HEK293 (cell line): ENCODE measurements at regions not wholly inside any gene's neighbourhood (a gene's known extent, or its start where the extent isn't known, plus 50 kb on each side); places are given as distances from the start of the nearest gene placed in this dataset.

ENCODE experiments used
- CTCF ChIA-PET: fragments of 350-600 bp; formaldehyde crosslinking; extraction: SDS; loops from one replicate; lab custom pipeline; 2021; ENCODE audit warnings: antibody characterized with exemption; lab: Yijun Ruan, JAX
- POLR2A ChIA-PET: fragments of 300-600 bp; formaldehyde crosslinking; extraction: SDS; loops from one replicate; lab custom pipeline; 2020; ENCODE audit warnings: antibody characterized with exemption, inconsistent platforms; lab: Yijun Ruan, JAX
- H3K27ac ChIP-seq: fragments of 200-500 bp; sonication (Bioruptor generic); 2 replicates; pipeline ENCODE4 v1.5.1; 2014; ENCODE audit warnings: low read depth, low read length, control low read depth, inconsistent platforms; ENCODE audit errors: extremely low read depth
- H3K36me3 ChIP-seq, 2 experiments: fragments of 200-500 bp in 1 of 2; sonication (Bioruptor generic) in 1 of 2; 1 replicate in 1 of 2; 2 replicates in 1 of 2; pipeline ENCODE4 v1.5.1; 2014 to 2017; ENCODE audit warnings: inconsistent platforms in 2 of 2, low read length in 2 of 2; ENCODE audit not compliant: control insufficient read depth in 2 of 2, insufficient read depth in 1 of 2
- H3K4me1 ChIP-seq: fragments of 200-500 bp; sonication (Bioruptor generic); 2 replicates; pipeline ENCODE4 v1.5.1; 2014; ENCODE audit warnings: mild to moderate bottlenecking, low read length, inconsistent platforms; ENCODE audit not compliant: control insufficient read depth, insufficient read depth
- H3K4me3 ChIP-seq: 2 replicates; pipeline ENCODE4 v1.5.1; 2011; ENCODE audit warnings: low read depth, mild to moderate bottlenecking, control low read depth, low read length, moderate library complexity
- H3K9me3 ChIP-seq: fragments of 200-500 bp; sonication (Bioruptor generic); 2 replicates; pipeline ENCODE4 v1.5.1; 2014; ENCODE audit warnings: low read depth, low read length, inconsistent platforms; ENCODE audit not compliant: control insufficient read depth, insufficient read depth
- HOXA7 ChIP-seq: sonication (generic); formaldehyde crosslinking; IDR thresholded peaks from 2 replicates; pipeline ENCODE4 v1.8.1; 2022; ENCODE audit warnings: missing genetic modification reagents, borderline replicate concordance
- HOXC10 ChIP-seq: sonication (generic); formaldehyde crosslinking; IDR thresholded peaks from 2 replicates; pipeline ENCODE4 v1.8.1; 2023; ENCODE audit warnings: mild to moderate bottlenecking, missing genetic modification reagents
- KLF8 ChIP-seq: fragments of 450-650 bp; formaldehyde crosslinking; IDR thresholded peaks from 2 replicates; pipeline ENCODE4 v1.5.1; 2016; ENCODE audit warnings: missing biosample characterization, missing genetic modification characterization
- SETDB1 ChIP-seq: IDR thresholded peaks from one replicate; pipeline ENCODE4 v1.6.1; 2017; ENCODE audit warnings: mild to moderate bottlenecking, low read length, moderate library complexity, mixed read lengths; ENCODE audit not compliant: insufficient read length
- TCF7L2 ChIP-seq: IDR thresholded peaks from 2 replicates; pipeline ENCODE4 v1.6.1; 2011; ENCODE audit warnings: low read depth, mild to moderate bottlenecking, inconsistent platforms, low read length, moderate library complexity, borderline replicate concordance
- ZBTB21 ChIP-seq: fragments of 450-650 bp; formaldehyde crosslinking; IDR thresholded peaks from 2 replicates; pipeline ENCODE4 v1.5.1; 2017; ENCODE audit warnings: missing biosample characterization, missing genetic modification characterization
- ZBTB7A ChIP-seq: fragments of 450-650 bp; formaldehyde crosslinking; IDR thresholded peaks from 2 replicates; pipeline ENCODE4 v1.5.1; 2016; ENCODE audit warnings: low read depth, missing biosample characterization, missing genetic modification characterization
- ZNF114 ChIP-seq: fragments of 450-650 bp; formaldehyde crosslinking; IDR thresholded peaks from 2 replicates; pipeline ENCODE4 v1.5.0; 2017; ENCODE audit warnings: missing biosample characterization, missing genetic modification characterization
- ZNF169 ChIP-seq: fragments of 450-650 bp; formaldehyde crosslinking; IDR thresholded peaks from 2 replicates; pipeline ENCODE4 v1.5.1; 2016; ENCODE audit warnings: missing biosample characterization, missing genetic modification characterization
- ZNF211 ChIP-seq: fragments of 450-650 bp; formaldehyde crosslinking; IDR thresholded peaks from 2 replicates; pipeline ENCODE4 v1.5.1; 2016; ENCODE audit warnings: low read depth, missing biosample characterization, missing genetic modification characterization
- ZNF223 ChIP-seq: fragments of 450-650 bp; formaldehyde crosslinking; IDR thresholded peaks from 2 replicates; pipeline ENCODE4 v1.5.1; 2016; ENCODE audit warnings: missing biosample characterization, missing genetic modification characterization
- ZNF350 ChIP-seq: fragments of 450-650 bp; formaldehyde crosslinking; IDR thresholded peaks from 2 replicates; pipeline ENCODE4 v1.5.0; 2017; ENCODE audit warnings: missing biosample characterization, mild to moderate bottlenecking, missing genetic modification characterization
- ZNF391 ChIP-seq: fragments of 450-650 bp; formaldehyde crosslinking; IDR thresholded peaks from 2 replicates; pipeline ENCODE4 v1.5.1; 2016; ENCODE audit warnings: low read depth, missing biosample characterization, missing genetic modification characterization, borderline replicate concordance
- ZNF416 ChIP-seq: fragments of 450-650 bp; formaldehyde crosslinking; IDR thresholded peaks from 2 replicates; pipeline ENCODE4 v1.5.1; 2016; ENCODE audit warnings: missing biosample characterization, missing genetic modification characterization
- ZNF423 ChIP-seq: fragments of 450-650 bp; formaldehyde crosslinking; IDR thresholded peaks from 2 replicates; pipeline ENCODE4 v1.5.1; 2016; ENCODE audit warnings: missing biosample characterization, missing genetic modification characterization
- ZNF473 ChIP-seq: fragments of 450-650 bp; formaldehyde crosslinking; IDR thresholded peaks from 2 replicates; pipeline ENCODE4 v1.5.1; 2017; ENCODE audit warnings: missing biosample characterization, missing genetic modification characterization
- ZNF560 ChIP-seq: fragments of 450-650 bp; formaldehyde crosslinking; IDR thresholded peaks from 2 replicates; pipeline ENCODE4 v1.5.1; 2017; ENCODE audit warnings: missing biosample characterization, missing genetic modification characterization, borderline replicate concordance
- ZNF571 ChIP-seq: fragments of 450-650 bp; formaldehyde crosslinking; IDR thresholded peaks from 2 replicates; pipeline ENCODE4 v1.5.0; 2017; ENCODE audit warnings: missing biosample characterization, missing genetic modification characterization
- ZNF600 ChIP-seq: fragments of 450-650 bp; formaldehyde crosslinking; IDR thresholded peaks from 2 replicates; pipeline ENCODE4 v1.5.1; 2016; ENCODE audit warnings: missing biosample characterization, missing genetic modification characterization
- TF ChIP-seq, protein P1 (sequence below): fragments of 450-650 bp; formaldehyde crosslinking; IDR thresholded peaks from 2 replicates; pipeline ENCODE4 v1.5.1; 2016; ENCODE audit warnings: missing biosample characterization, missing genetic modification characterization
- TF ChIP-seq, protein P2 (sequence below): fragments of 450-650 bp; formaldehyde crosslinking; IDR thresholded peaks from 2 replicates; pipeline ENCODE4 v1.5.0; 2017; ENCODE audit warnings: missing biosample characterization, missing genetic modification characterization, borderline replicate concordance
- TF ChIP-seq, protein P3 (sequence below): fragments of 450-650 bp; formaldehyde crosslinking; conservative IDR thresholded peaks from 2 replicates; pipeline ENCODE4 v1.5.1; 2016; ENCODE audit warnings: low read depth, missing biosample characterization, missing genetic modification characterization
- TF ChIP-seq, protein P4 (sequence below): fragments of 450-650 bp; formaldehyde crosslinking; IDR thresholded peaks from 2 replicates; pipeline ENCODE4 v1.5.1; 2016; ENCODE audit warnings: missing biosample characterization, missing genetic modification characterization
- TF ChIP-seq, protein P5 (sequence below): fragments of 450-650 bp; IDR thresholded peaks from 2 replicates; pipeline ENCODE4 v1.5.1; 2018; ENCODE audit warnings: missing biosample characterization, mild to moderate bottlenecking, missing genetic modification characterization

DNA sequence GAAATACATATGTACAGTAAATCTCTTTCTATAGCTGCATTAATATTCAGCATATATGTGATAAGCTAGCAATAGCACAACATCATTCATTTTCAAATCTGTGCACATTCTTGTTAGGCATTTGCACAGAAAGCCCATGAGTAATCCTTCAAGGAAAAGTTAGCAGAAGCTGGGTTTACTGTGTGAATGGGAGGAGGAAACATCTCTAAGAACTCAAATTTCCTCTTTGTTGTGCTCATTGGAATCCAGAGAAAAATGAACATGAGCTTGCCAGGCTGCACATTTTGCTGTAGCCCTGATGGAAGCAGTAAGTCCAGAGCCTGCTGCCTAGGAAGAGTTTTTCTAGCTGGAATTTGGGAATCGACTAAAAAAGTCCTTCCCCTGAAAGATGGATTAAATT, 214.2 kb upstream of the FOXD3 start (continued):
- TF ChIP-seq TCF7L2 (no peak), ZBTB21 (tag by site-specific recombination) (no peak), HOXA7 (CRISPR knock-in tag) (no peak)
- TF ChIP-seq, protein P1, sequence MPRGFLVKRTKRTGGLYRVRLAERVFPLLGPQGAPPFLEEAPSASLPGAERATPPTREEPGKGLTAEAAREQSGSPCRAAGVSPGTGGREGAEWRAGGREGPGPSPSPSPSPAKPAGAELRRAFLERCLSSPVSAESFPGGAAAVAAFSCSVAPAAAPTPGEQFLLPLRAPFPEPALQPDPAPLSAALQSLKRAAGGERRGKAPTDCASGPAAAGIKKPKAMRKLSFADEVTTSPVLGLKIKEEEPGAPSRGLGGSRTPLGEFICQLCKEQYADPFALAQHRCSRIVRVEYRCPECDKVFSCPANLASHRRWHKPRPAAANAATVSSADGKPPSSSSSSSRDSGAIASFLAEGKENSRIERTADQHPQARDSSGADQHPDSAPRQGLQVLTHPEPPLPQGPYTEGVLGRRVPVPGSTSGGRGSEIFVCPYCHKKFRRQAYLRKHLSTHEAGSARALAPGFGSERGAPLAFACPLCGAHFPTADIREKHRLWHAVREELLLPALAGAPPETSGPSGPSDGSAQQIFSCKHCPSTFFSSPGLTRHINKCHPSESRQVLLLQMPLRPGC (tag by site-specific recombination) = no peak

DNA sequence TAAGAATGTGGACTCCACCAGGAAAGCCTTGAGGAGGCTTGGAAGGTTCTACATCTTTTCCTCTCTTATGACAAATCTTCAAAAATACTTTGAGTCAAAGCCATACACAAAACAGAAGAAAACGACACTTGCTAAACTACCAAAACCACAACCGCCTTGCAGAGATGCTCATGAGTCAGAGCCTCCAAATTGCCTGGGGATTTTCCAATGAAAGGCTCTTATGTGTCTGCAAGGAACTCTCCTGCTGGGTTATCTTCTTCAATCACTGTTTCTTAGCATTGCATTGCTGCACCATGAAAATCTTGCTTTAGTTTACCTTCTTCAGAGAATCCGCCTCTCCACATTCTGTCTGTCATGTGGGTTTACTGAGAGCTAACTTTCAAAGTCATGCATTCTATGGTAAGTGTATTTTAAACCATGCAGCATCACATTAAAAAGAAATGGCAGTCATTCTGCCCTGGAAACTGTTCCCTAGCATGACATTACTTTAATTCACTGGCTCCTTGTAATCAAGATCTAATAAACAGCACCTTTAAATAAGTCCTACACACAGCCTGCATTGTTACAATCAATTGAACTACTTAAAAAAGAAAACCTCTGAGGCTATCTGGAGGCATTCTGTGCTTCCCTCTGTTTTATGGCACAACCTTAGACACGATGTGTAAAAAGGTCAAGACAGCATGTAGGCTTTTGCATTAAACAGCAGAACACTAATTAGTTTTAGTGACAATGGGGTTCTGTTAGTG, 210.0 kb upstream of the FOXD3 start:
- Histone ChIP-seq H3K9me3 (no peaks in the 10 kb centered on the region), H3K27ac (no peak overlapping the region), H3K36me3 (no peaks in the 10 kb centered on the region), H3K4me3 (no peak overlapping the region), H3K4me1 (no peaks in the 10 kb centered on the region)
- ChIA-PET POLR2A (no interaction called here), CTCF (interaction anchor here (0.6 kb wide), 1 partner anchor 37 kb away, joined by 3 read pairs; no protein-coding TSS in a partner anchor)
- no peak for TF ChIP-seq SETDB1
- TF ChIP-seq, protein P2, sequence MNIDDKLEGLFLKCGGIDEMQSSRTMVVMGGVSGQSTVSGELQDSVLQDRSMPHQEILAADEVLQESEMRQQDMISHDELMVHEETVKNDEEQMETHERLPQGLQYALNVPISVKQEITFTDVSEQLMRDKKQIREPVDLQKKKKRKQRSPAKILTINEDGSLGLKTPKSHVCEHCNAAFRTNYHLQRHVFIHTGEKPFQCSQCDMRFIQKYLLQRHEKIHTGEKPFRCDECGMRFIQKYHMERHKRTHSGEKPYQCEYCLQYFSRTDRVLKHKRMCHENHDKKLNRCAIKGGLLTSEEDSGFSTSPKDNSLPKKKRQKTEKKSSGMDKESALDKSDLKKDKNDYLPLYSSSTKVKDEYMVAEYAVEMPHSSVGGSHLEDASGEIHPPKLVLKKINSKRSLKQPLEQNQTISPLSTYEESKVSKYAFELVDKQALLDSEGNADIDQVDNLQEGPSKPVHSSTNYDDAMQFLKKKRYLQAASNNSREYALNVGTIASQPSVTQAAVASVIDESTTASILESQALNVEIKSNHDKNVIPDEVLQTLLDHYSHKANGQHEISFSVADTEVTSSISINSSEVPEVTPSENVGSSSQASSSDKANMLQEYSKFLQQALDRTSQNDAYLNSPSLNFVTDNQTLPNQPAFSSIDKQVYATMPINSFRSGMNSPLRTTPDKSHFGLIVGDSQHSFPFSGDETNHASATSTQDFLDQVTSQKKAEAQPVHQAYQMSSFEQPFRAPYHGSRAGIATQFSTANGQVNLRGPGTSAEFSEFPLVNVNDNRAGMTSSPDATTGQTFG (tag by site-specific recombination) = no peak
- no peak for TF ChIP-seq ZNF473
- no peak for TF ChIP-seq ZNF350 (tag by site-specific recombination)
- TF ChIP-seq ZNF416 (tag by site-specific recombination) = no peak
- no peak for TF ChIP-seq KLF8 (tag by site-specific recombination)
- no peak for TF ChIP-seq ZNF211
- TF ChIP-seq ZNF423 = no peak
- TF ChIP-seq, protein P3, sequence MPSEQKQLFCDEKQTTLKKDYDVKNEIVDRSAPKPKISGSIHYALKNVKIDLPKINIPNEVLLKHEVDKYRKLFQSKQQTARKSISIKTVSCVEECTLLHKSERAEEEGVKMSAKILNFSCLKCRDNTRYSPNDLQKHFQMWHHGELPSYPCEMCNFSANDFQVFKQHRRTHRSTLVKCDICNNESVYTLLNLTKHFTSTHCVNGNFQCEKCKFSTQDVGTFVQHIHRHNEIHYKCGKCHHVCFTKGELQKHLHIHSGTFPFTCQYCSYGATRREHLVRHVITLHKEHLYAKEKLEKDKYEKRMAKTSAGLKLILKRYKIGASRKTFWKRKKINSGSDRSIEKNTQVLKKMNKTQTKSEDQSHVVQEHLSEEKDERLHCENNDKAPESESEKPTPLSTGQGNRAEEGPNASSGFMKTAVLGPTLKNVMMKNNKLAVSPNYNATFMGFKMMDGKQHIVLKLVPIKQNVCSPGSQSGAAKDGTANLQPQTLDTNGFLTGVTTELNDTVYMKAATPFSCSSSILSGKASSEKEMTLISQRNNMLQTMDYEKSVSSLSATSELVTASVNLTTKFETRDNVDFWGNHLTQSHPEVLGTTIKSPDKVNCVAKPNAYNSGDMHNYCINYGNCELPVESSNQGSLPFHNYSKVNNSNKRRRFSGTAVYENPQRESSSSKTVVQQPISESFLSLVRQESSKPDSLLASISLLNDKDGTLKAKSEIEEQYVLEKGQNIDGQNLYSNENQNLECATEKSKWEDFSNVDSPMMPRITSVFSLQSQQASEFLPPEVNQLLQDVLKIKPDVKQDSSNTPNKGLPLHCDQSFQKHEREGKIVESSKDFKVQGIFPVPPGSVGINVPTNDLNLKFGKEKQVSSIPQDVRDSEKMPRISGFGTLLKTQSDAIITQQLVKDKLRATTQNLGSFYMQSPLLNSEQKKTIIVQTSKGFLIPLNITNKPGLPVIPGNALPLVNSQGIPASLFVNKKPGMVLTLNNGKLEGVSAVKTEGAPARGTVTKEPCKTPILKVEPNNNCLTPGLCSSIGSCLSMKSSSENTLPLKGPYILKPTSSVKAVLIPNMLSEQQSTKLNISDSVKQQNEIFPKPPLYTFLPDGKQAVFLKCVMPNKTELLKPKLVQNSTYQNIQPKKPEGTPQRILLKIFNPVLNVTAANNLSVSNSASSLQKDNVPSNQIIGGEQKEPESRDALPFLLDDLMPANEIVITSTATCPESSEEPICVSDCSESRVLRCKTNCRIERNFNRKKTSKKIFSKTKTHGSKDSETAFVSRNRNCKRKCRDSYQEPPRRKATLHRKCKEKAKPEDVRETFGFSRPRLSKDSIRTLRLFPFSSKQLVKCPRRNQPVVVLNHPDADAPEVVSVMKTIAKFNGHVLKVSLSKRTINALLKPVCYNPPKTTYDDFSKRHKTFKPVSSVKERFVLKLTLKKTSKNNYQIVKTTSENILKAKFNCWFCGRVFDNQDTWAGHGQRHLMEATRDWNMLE (tag by site-specific recombination) = no peak
- TF ChIP-seq ZNF560 (tag by site-specific recombination) = no peak
- TF ChIP-seq ZNF114 (tag by site-specific recombination) = no peak
- no peak for TF ChIP-seq ZNF169 (tag by site-specific recombination)
- no peak for TF ChIP-seq ZBTB7A (tag by site-specific recombination)
- TF ChIP-seq ZNF571 = no peak
- TF ChIP-seq ZNF600 = no peak
- no peak for TF ChIP-seq ZNF223
- no peak for TF ChIP-seq ZNF391 (tag by site-specific recombination)
- no peak for TF ChIP-seq HOXC10 (CRISPR knock-in tag)
- TF ChIP-seq, protein P4, sequence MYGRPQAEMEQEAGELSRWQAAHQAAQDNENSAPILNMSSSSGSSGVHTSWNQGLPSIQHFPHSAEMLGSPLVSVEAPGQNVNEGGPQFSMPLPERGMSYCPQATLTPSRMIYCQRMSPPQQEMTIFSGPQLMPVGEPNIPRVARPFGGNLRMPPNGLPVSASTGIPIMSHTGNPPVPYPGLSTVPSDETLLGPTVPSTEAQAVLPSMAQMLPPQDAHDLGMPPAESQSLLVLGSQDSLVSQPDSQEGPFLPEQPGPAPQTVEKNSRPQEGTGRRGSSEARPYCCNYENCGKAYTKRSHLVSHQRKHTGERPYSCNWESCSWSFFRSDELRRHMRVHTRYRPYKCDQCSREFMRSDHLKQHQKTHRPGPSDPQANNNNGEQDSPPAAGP (tag by site-specific recombination) = no peak
- TF ChIP-seq, protein P5, sequence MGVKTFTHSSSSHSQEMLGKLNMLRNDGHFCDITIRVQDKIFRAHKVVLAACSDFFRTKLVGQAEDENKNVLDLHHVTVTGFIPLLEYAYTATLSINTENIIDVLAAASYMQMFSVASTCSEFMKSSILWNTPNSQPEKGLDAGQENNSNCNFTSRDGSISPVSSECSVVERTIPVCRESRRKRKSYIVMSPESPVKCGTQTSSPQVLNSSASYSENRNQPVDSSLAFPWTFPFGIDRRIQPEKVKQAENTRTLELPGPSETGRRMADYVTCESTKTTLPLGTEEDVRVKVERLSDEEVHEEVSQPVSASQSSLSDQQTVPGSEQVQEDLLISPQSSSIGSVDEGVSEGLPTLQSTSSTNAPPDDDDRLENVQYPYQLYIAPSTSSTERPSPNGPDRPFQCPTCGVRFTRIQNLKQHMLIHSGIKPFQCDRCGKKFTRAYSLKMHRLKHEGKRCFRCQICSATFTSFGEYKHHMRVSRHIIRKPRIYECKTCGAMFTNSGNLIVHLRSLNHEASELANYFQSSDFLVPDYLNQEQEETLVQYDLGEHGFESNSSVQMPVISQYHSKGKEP (tag by site-specific recombination) = no peak
